GM19438 (cell line): ENCODE measurements at regions not wholly inside any gene's neighbourhood (a gene's known extent, or its start where the extent isn't known, plus 50 kb on each side); places are given as distances from the start of the nearest gene placed in this dataset.
A peak's percentile ranks its signal among the peaks of the same experiment; 100 is the strongest.
"Not testable (repeated sequence)": the region's sequence is repeated elsewhere in the genome, so short reads cannot be mapped to it uniquely, and the experiment has no call there.

Experiments
- ATAC-seq: cut with Tn5 transposase; IDR thresholded peaks from one replicate; pipeline ENCODE4 v1.9.1; 2021; ENCODE audit warnings: low read depth; ENCODE audit not compliant: unreplicated experiment

GRCh38 chr4:111228874-111229273, 606.0 kb upstream of the PITX2 start:
- ATAC-seq, result no peak

DNA sequence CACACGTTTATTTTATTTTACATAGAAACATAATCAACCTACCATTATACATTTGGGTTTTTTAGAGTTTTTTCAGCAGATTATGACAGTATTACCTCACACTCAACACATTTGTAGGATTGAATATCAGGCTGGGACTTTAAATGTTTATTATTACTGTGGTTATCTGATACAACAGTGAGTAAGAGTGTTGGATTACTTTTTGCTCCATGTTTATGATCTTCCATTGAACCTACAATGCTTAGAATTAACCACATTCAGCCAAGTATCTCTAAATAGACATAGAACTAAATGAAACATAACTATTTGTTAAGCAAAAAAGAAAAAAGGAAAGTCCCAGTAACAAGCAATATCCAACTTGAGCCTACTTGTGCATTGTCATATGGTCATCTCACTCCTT, 607.4 kb upstream of the PITX2 start:
- no peak for ATAC-seq

DNA sequence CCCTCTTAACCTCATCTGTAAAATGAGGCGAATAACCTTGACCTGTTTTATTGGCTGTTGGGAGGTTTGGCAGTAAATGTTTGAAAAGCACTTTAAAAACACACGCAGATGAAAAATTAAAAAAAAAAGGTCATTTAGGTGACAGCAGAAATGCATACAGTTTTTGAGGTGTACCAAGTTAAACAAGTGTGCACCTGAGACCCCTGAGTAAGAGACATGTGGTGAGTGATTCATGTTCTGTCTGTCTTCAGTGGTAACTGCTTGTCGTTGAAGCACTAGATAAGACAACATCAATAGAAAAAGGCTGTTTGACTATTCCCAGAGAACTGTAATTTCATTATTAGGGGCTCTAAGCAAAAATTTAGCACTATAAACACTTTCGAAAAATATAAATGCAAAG, 608.4 kb upstream of the PITX2 start:
- ATAC-seq, result no peak

- no peak for ATAC-seq
Observed at GRCh38 chr4:111234939-111235338, 612.1 kb upstream of the PITX2 start.

DNA sequence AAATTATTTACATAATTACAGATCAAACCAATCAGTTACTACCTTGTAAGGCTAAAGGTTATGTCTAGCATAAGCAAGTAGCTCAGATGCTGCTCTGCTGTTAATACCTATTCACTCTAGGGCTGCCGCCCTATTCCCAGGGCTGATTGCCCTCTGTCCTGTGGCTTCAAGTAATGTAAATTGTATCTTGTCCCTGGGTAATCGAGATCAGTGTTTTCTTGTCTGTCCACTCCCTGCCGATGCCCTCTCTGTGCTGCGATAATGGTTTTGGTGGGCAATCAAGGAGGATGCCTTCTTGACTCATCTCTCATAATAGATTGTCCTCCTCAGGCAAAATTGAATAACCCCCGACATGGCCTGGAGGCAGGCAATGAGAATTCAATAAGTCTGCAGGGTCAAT, 641.0 kb upstream of the PITX2 start:
- ATAC-seq, result no peak

DNA sequence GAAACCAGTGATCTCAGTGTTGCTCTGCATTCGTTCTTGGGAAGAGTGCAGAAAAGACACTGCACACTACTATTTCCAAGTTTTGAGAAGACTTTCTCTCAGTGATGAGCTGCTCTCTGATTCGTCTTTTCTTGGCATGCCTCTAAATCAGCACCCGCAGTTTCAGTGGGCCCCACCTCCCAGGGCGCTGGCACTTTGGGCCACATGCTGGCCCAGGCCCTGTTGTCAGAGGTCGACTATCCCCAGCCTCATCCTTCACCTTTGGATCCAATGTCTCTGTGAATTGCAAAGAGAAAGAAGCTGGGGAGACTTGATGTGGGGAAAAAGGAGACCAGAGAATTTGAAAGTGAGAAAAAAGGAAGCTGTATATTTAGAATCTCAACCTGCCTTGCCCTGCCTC, 644.1 kb upstream of the PITX2 start:
- no peak for ATAC-seq

DNA sequence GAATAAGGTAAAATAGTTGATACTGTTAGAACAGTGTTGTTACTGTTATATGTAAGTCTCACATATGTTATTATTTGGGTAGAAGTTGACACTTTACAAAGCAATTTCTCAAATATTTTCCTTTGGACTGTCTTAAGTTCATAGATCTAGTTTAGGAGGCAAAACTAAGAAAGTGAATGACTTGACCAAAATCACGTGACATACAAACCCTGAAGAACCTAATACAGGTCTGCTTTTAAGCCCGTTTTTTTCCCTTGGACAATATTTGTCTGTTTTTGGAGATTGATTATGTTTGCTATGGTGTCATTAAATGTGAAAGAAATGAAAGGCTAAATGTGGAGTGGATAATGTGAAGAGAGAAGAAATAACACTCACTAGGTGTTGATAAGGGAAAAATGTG, 644.9 kb upstream of the PITX2 start:
- no peak for ATAC-seq

DNA sequence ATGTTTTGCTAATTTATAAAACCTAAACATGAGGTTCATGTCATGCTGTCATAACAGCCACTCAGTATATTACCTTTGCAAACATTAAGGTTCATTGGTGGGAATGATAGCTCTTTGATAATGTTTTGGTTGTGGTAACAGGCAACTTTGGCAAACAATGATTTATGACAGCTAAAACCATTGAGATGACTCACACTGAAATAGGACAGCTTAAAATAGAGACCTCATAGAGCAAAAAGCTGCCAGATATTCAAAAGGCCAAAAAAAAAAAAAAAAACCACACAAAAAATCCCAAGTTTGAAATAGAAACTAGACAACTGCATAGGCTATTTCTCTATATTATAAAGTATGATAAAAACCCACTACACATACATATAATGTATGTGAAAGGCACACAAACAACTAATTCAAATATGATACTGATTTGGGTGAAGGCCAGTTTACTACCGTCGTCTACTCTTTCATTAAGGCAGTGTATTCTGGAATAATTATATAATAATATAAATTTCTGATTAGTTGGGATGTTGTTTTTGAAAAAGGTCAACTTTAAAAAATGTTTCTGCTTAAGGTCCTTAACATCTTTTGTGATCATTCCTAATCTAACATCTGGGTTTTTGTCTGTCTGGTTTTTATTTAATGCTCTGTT, 646.0 kb upstream of the PITX2 start:
- no peak for ATAC-seq

DNA sequence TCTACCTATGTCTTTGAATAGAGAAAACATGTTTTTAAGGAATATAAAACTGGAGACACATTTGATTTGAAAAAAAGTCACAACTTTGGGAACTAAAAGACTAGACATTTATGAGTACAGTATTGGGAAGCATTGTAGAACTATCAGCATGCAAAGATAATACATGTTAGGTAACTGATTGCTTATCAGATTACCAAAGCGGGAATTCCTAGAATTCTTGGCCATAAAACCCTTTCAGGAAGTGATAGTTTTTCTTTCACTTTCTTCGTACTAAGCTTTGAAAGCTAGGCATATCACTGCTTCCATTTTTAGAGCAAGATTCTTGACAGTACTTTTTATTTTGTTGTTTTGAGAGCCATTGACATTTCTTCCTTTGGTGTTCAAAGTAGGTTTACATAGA, 646.6 kb upstream of the PITX2 start:
- ATAC-seq, result no peak

DNA sequence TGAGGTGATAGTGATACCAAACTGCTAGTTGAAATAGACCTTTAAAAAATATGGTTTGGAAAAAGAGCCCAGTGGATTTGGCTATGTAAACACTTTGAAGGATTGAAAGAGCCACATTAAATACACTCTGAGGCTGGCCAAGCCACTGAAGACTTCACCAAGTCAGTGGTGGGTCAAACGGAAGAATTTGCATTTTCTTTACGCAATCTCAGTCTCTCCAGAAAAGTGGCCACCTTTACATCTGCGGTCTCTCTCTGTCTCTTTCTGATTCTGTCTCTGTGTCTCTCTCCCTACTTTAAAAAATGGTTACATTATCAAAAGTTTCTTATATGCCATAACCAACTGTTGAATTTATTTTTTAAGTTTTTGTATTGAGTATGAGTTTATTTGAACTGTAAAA, 651.2 kb upstream of the PITX2 start:
- ATAC-seq, result no peak

- ATAC-seq, result no peak
Observed at GRCh38 chr4:111274486-111274885, 651.6 kb upstream of the PITX2 start.

DNA sequence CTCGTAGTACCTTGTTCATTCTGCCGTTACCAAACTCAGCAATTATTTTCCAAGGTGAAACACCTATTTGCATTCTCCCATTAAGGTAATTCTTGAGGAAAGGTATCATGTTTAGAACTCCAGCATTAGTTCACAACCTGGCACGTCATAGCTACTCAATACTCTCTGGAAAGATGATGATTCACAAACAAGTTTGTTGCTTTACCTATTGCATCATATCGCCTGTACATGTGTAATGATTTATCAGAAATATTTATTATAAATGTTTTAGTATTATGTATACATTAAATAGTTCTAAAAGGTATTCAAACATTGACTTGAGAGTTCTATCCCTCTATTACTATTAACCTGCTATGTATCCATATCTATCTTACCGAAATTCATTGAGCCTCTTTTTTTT, 658.3 kb upstream of the PITX2 start:
- no peak for ATAC-seq

DNA sequence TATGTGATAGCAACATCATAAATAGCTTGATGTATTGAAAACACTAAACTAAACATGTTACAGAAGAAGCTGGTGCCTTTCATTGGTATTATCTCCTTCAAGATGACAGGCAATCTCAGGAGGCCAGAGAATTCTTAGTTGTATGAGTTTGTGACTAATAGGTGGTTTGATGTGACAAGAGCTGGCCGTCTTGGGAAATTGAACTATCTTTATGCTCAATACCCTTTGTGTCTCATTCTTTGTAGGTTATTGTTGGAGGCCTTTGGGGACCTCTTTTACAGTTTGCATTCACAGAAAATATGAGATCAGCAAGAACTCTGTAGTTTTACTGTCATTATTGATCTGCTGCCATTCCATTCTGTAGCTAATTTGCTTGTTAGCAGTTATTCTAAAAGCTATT, 659.2 kb upstream of the PITX2 start:
- no peak for ATAC-seq

GRCh38 chr4:111283066-111283677, 660.3 kb upstream of the PITX2 start:
- peak; percentile 72 for ATAC-seq

DNA sequence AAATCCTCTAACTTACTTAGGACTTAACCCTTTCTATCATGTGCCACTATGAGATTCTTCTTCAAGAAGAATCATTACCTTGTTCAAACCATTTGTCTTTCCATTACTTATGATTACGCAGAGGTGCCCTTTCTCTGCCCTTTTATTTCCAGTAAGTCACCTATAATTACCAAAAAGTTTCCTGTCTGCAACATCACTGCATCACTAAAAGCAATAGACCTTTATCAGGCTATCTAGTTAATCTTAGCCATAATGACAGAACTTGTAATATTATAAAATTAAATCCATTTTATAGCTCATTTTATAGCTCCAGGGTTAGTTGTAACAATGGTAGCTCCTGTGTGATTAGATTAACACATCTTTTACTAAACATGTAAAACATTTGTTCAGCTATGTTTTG, 673.6 kb upstream of the PITX2 start:
- no peak for ATAC-seq

GRCh38 chr4:111303806-111304205, 680.9 kb upstream of the PITX2 start:
- ATAC-seq, result no peak

- no peak for ATAC-seq
Observed at GRCh38 chr4:111323496-111323895, 700.6 kb upstream of the PITX2 start.

DNA sequence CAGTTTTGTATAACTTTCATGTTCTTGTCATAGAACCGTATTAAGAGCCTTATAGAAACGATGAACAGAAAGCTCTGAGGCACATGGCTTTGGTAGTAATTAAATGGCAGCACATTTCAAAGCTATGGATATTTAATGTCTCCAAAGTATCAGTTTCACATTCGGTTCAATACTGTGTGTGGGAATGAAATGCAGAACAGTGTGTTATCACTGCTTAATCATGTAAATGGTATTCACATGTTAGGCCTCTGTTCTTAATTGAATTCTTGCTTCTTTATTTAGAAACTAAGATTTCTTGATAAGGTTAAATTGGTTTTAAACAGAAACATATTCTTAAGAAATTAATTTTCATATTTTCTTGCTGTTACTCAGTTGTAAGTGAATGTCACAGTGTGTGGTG, 701.0 kb upstream of the PITX2 start:
- no peak for ATAC-seq

- ATAC-seq, result no peak
Observed at GRCh38 chr4:111326450-111326849, 703.6 kb upstream of the PITX2 start.

DNA sequence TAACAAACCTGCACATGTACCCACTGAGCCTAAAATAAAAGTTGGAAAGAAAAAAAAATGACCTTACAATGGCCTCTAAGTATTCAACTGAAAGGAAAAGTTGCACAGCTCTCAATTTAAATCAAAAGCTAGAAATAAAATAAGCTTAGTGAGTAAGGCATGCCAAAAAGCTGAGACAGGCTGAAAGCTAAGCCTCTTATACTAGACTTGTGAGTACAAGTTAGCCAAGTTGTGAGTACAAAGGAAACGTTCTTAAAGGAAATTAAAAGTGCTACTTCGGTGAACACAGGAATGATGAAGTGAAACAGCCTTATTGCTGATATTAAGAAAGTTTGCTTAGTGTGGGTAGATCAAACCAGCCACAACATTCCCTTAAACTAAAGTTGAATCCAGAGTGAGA, 707.9 kb upstream of the PITX2 start:
- no peak for ATAC-seq

- ATAC-seq, result no peak
Observed at GRCh38 chr4:111334361-111334760, 711.5 kb upstream of the PITX2 start.

GRCh38 chr4:111337186-111337876, 714.5 kb upstream of the PITX2 start:
- not testable (repeated sequence) for ATAC-seq
